ENCODE measurements at regions not wholly inside any gene's neighbourhood (a gene's known extent, or its start where the extent isn't known, plus 50 kb on each side); places are given as distances from the start of the nearest gene placed in this dataset.
"Not testable (repeated sequence)": the region's sequence is repeated elsewhere in the genome, so short reads cannot be mapped to it uniquely, and the experiment has no call there.

DNA sequence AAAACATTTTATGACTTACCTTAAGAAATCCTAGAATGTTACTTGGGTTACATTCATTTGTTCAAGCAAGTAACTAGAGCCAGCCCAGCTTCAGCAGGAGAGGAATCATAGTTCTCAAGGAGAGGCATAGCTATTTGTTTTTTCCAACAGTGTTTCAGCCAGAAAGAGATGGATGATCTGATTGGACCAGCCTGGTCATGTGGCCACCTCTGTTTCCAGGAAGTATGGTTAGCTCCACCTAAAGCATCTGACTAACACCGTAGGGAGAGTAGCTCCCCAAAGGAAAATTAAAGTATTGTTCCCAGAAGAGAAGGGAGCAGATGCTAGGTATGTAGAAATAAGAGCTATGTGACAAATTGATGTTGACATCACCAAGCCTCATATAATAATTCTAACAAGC lies 417.1 kb downstream of the TAFA4 start:
- no peak for TF ChIP-seq CTCF (IDR thresholded peaks at IDR 0.05; ENCODE audit: insufficient read depth, low read depth, low read length)
- DNase-seq (ENCODE audit: low read depth), result no peak
- no peak overlapping the region for H3K4me3 ChIP-seq (ENCODE audit: low read depth, low read length)

DNA sequence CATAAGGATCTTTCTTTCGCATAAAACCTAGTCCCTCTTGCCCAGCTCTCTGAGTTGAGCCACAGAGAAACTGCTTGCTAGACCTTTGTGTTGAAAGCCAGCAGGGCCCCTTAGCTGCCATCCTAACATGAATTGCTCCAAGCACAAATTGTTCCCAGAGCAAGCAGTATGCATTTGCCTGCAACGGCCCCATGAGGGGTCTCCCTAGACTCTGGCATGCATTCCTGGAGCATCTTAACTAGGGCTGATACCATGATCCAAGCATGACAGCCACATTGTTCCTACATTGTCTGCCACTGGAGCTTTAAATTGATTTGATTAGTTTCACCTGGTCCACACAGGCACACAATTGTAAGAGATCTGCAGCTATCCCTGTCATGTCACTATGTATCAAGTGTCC lies 428.1 kb downstream of the TAFA4 start:
- DNase-seq (ENCODE audit: low read depth), result no peak

DNA sequence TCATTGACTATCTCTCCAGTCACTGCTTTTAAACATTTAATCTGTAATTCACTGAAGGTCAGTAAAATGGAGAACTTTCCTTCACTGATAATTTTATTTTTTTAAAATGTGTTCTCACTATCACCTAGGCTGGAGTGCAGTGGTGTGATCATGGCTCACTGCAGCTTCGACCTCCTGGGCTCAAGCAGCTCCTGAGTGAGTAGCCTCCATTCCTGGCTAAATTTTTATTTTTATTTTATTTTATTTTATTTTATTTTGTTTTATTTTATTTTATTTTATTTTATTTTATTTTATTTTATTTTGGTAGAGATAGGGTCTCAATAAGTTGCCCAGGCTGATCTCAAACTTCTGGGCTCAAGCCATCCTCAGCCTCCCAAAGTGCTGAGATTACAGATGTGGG lies 446.5 kb downstream of the TAFA4 start:
- not testable (repeated sequence) for DNase-seq (ENCODE audit: low read depth); H3K4me3 ChIP-seq (ENCODE audit: low read depth, low read length)

More for the DNA sequence above, 428.1 kb downstream of the TAFA4 start:
- H3K4me3 ChIP-seq (ENCODE audit: low read depth, low read length), result no peak overlapping the region
- TF ChIP-seq CTCF (IDR thresholded peaks at IDR 0.05; ENCODE audit: insufficient read depth, low read depth, low read length), result no peak

GRCh38 chr3:68485051-68485450 lies 447.3 kb downstream of the TAFA4 start:
- no peak for TF ChIP-seq CTCF (IDR thresholded peaks at IDR 0.05; ENCODE audit: insufficient read depth, low read depth, low read length)
- DNase-seq (ENCODE audit: low read depth), result no peak
- H3K4me3 ChIP-seq (ENCODE audit: low read depth, low read length), result no peak overlapping the region

DNA sequence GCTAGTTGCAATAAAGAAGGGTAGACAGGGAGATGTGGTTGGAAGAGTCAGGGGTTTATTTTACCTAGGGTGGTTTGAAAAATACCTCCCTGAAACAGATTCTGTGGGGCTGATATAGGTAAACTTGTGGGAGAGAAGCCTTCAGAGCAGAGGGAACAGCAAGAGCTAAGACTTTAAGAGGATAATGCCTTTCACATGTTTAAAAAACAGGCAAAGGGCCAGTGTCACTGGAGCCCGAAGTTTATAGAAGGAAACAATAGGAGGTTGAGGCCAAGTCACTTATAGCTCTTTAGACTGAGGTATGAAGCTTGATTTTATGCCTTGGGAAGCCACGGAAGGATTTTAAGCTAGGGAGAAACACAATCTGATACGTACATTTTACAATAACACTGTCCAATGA lies 448.7 kb downstream of the TAFA4 start:
- no peak for DNase-seq (ENCODE audit: low read depth)
- no peak overlapping the region for H3K4me3 ChIP-seq (ENCODE audit: low read depth, low read length)
- TF ChIP-seq CTCF (IDR thresholded peaks at IDR 0.05; ENCODE audit: insufficient read depth, low read depth, low read length), result no peak

DNA sequence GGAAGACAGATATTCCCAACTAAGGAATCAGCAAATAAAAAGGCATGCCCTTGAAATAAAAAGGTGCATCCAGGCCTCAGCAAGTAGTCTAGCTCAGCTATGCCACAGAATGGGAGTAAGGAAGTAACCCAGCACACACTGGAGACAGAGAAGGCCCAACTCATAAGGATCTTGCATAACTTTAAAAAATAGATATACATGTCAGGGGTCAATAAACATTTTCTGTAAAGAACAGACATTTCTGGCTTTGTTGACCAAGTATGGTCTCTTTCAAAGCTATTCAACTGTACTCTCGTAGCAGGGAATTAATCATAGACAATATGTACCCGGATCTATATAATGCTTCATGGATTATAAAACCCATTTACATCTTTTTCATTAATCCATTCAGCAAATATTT lies 449.3 kb downstream of the TAFA4 start:
- no peak for TF ChIP-seq CTCF (IDR thresholded peaks at IDR 0.05; ENCODE audit: insufficient read depth, low read depth, low read length)
- DNase-seq (ENCODE audit: low read depth), result no peak
- H3K4me3 ChIP-seq (ENCODE audit: low read depth, low read length), result no peak overlapping the region

DNA sequence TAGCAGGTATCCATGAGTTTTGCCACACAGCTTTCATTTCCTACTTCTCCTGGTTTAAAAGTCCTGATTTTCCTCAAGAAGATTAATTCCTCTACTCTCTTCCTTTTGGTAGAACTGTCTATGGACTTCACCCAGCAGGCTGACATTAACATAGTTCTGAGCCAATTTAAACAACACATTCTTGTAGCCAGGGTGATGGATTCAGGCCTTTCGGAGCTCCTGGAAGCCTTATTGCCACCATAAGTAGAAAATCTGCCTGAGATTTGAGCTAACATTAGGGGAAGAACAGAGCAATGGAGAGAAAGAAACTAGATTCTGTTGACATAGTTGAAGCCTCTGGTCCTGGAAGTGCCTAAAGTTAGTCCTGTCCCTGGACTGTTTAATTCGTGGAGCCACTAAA lies 449.8 kb downstream of the TAFA4 start:
- H3K4me3 ChIP-seq (ENCODE audit: low read depth, low read length), result no peak overlapping the region
- no peak for DNase-seq (ENCODE audit: low read depth)
- TF ChIP-seq CTCF (IDR thresholded peaks at IDR 0.05; ENCODE audit: insufficient read depth, low read depth, low read length), result no peak
